H1 (cell line): ENCODE measurements at regions not wholly inside any gene's neighbourhood (a gene's known extent, or its start where the extent isn't known, plus 50 kb on each side); places are given as distances from the start of the nearest gene placed in this dataset.

Experiments
- CHD1 ChIP-seq: IDR thresholded peaks from 2 replicates; pipeline ENCODE4 v1.6.1; 2012; ENCODE audit warnings: low read depth, low read length, improper control_type of control experiment
- CTCF ChIP-seq, 3 experiments: IDR thresholded peaks; 1 replicate in 2 of 3; 2 replicates in 1 of 3; pipeline versions ENCODE4 v1.5.1 to v1.6.1; 2011; ENCODE audit warnings: low read length in 3 of 3, mild to moderate bottlenecking in 3 of 3, inconsistent platforms in 2 of 3, low read depth in 1 of 3, moderate library complexity in 1 of 3; ENCODE audit not compliant: insufficient read depth in 1 of 3; ENCODE audit errors: control extremely low read depth in 1 of 3
- MAFK ChIP-seq: IDR thresholded peaks from 2 replicates; pipeline ENCODE4 v1.6.1; 2012; ENCODE audit warnings: low read depth, mild to moderate bottlenecking, improper control_type of control experiment, low read length
- TCF12 ChIP-seq: IDR thresholded peaks from 2 replicates; pipeline ENCODE4 v1.6.1; 2011; ENCODE audit warnings: low read depth, mild to moderate bottlenecking, low read length

GRCh38 chr12:43221216-43221615 is 330.8 kb downstream of the ADAMTS20 start:
- no peak for TF ChIP-seq MAFK
- no peak for TF ChIP-seq TCF12
- no peak for TF ChIP-seq CHD1
- no peak for TF ChIP-seq CTCF (IDR thresholded peaks at IDR 0.05; ENCODE audit: control extremely low read depth in 1 of 3, insufficient read depth in 1 of 3, low read depth in 1 of 3, low read length in 3 of 3)
